ENCODE measurements at regions not wholly inside any gene's neighbourhood (a gene's known extent, or its start where the extent isn't known, plus 50 kb on each side); places are given as distances from the start of the nearest gene placed in this dataset.
A peak's percentile ranks its signal among the peaks of the same experiment; 100 is the strongest.

- intact Hi-C loops (cut with DNase I), result no loop called here
- no peak for DNase-seq
- TF ChIP-seq POLR2A (IDR thresholded peaks at IDR 0.05) (no peak), CTCF (IDR thresholded peaks at IDR 0.05) (no peak)
- H3K4me1 ChIP-seq (replicated peaks in 1 of 2), result peaks cover 0 to 5% of the 10 kb centered on the region in 2 donors
- H3K4me3 ChIP-seq, result no peak overlapping the region
- H3K36me3 ChIP-seq (replicated peaks in 1 of 2), result no peaks in the 10 kb centered on the region
- no peaks in the 10 kb centered on the region for H3K9me3 ChIP-seq (replicated peaks in 1 of 3)
- H3K27me3 ChIP-seq, result no peaks in the 10 kb centered on the region
- no peak overlapping the region for H3K27ac ChIP-seq
- WGBS, 4 donors, result 85 to 100% (median 94%) methylated on average over 1 of the region's 1 CpG
Measured at GRCh38 chr17:27222515-27222914, 71.4 kb upstream of the WSB1 start.

GRCh38 chr17:27224526-27225315, 69.2 kb upstream of the WSB1 start:
- 73 to 81% (median 78%) methylated on average over 5 of the region's 5 CpGs for WGBS, 4 donors
- DNase-seq, result no peak
- Histone ChIP-seq H3K4me3 (no peak overlapping the region), H3K27me3 (no peaks in the 10 kb centered on the region), H3K27ac (no peak overlapping the region), H3K36me3 (replicated peaks in 1 of 2) (no peaks in the 10 kb centered on the region), H3K9me3 (replicated peaks in 1 of 3) (no peaks in the 10 kb centered on the region), H3K4me1 (replicated peaks in 1 of 2) (peaks cover 0 to 5% of the 10 kb centered on the region in 2 donors)
- TF ChIP-seq CTCF (IDR thresholded peaks at IDR 0.05) (no peak), POLR2A (IDR thresholded peaks at IDR 0.05) (no peak)
- intact Hi-C loops (cut with DNase I), result no loop called here

GRCh38 chr17:27226611-27227230, 67.2 kb upstream of the WSB1 start:
- no peaks in the 10 kb centered on the region for H3K36me3 ChIP-seq (replicated peaks in 1 of 2)
- peaks cover 0 to 5% of the 10 kb centered on the region in 2 donors for H3K4me1 ChIP-seq (replicated peaks in 1 of 2)
- H3K4me3 ChIP-seq, result no peak overlapping the region
- no peak overlapping the region for H3K27ac ChIP-seq
- DNase-seq, result peak in 3 of 7 donors; percentile 38 to 51 (median 47)
- no peak for TF ChIP-seq POLR2A (IDR thresholded peaks at IDR 0.05)
- no peak for TF ChIP-seq CTCF (IDR thresholded peaks at IDR 0.05)
- H3K27me3 ChIP-seq, result no peaks in the 10 kb centered on the region
- H3K9me3 ChIP-seq (replicated peaks in 1 of 3), result no peaks in the 10 kb centered on the region
- intact Hi-C loops (cut with DNase I), result no loop called here
- WGBS, 4 donors, result 66 to 81% (median 75%) methylated on average over 4 of the region's 4 CpGs

- H3K4me1 ChIP-seq (replicated peaks in 1 of 2), result peaks cover 0 to 5% of the 10 kb centered on the region in 2 donors
- no peak overlapping the region for H3K27ac ChIP-seq
- intact Hi-C loops (cut with DNase I), result loop anchor here in 1 of 2 donors (10.0 kb wide), 1 partner anchor 374 kb away; no protein-coding TSS in a partner anchor
- no peak overlapping the region for H3K4me3 ChIP-seq
- TF ChIP-seq POLR2A (IDR thresholded peaks at IDR 0.05) (no peak), CTCF (IDR thresholded peaks at IDR 0.05) (no peak)
- no peaks in the 10 kb centered on the region for H3K9me3 ChIP-seq (replicated peaks in 1 of 3)
- no peaks in the 10 kb centered on the region for H3K36me3 ChIP-seq (replicated peaks in 1 of 2)
- H3K27me3 ChIP-seq, result no peaks in the 10 kb centered on the region
- WGBS, 4 donors, result 68 to 92% (median 81%) methylated on average over 8 of the region's 8 CpGs
- DNase-seq, result no peak
Measured at GRCh38 chr17:27230996-27231395, 62.9 kb upstream of the WSB1 start.
